K562 (cell line): ENCODE measurements at regions not wholly inside any gene's neighbourhood (a gene's known extent, or its start where the extent isn't known, plus 50 kb on each side); places are given as distances from the start of the nearest gene placed in this dataset.

Experiments used
- ATAC-seq: fragments of 200-7000 bp; cut with Tn5 transposase; 3 replicates; pipeline ENCODE4 v1.9.1; 2020; ENCODE audit warnings: moderate library complexity
- BruUV-seq: library from RNA; stranded (reverse); fragments of 400-500 nt; replicated peaks from 2 replicates; lab custom pipeline; 2021; lab: Mats Ljungman, UMichigan
- CTCF ChIA-PET: fragments of 300-600 bp; formaldehyde crosslinking; extraction: SDS; loops from one replicate; lab custom pipeline; 2021; ENCODE audit warnings: low intra/inter-chr PET ratio; lab: Yijun Ruan, JAX
- POLR2A ChIA-PET: fragments of 300-600, 350-650 bp; sonication (Branson Sonifier 250); formaldehyde crosslinking; extraction: SDS; loops from one replicate; lab custom pipeline; 2021; ENCODE audit warnings: antibody characterized with exemption, inconsistent platforms; lab: Yijun Ruan, JAX
- DNase-seq, 4 experiments: peaks; one replicate each; pipeline versions ENCODE4 v3.0.0 to v3.0.0-alpha.2; 2011 to 2018; ENCODE audit warnings: low spot score in 3 of 4, mixed read lengths in 3 of 4; ENCODE audit errors: extremely low read depth in 1 of 4
- FAIRE-seq: peaks from 2 replicates; lab custom pipeline; 2011; peaks lifted over from hg19 to GRCh38; lab: Jason Lieb, UNC
- H2AFZ ChIP-seq: 2 replicates; pipeline ENCODE4 v1.6.0; 2011; ENCODE audit warnings: low read depth, low read length, control low read depth, inconsistent platforms
- H3K27ac ChIP-seq: fragments of 200-600 bp; 3 replicates; pipeline ENCODE4 v1.8.0; 2011; ENCODE audit warnings: low read depth, mild to moderate bottlenecking, control low read depth, inconsistent platforms, low read length, moderate library complexity, mixed read lengths; ENCODE audit errors: extremely low read depth
- H3K27me3 ChIP-seq, 2 experiments: fragments of 300-600 bp in 1 of 2; 2 replicates in 1 of 2; 3 replicates in 1 of 2; pipeline versions ENCODE4 v1.6.0 to v1.8.0; 2011; ENCODE audit warnings: inconsistent platforms in 2 of 2, low read length in 2 of 2, mild to moderate bottlenecking in 1 of 2, mixed read lengths in 1 of 2, moderate library complexity in 1 of 2; ENCODE audit not compliant: control insufficient read depth in 2 of 2, insufficient read depth in 2 of 2
- H3K36me3 ChIP-seq: fragments of 300-600 bp; 3 replicates; pipeline ENCODE4 v1.8.0; 2011; ENCODE audit warnings: mild to moderate bottlenecking, low read length, inconsistent platforms; ENCODE audit not compliant: control insufficient read depth, insufficient read depth
- H3K4me1 ChIP-seq, 2 experiments: fragments of 200-600 bp in 1 of 2; replicated peaks in 1 of 2; 2 replicates in 1 of 2; 3 replicates in 1 of 2; pipeline versions ENCODE4 v1.5.1 to v1.8.0; 2011; ENCODE audit warnings: inconsistent platforms in 2 of 2, low read length in 2 of 2, mild to moderate bottlenecking in 1 of 2, mixed read lengths in 1 of 2, moderate library complexity in 1 of 2; ENCODE audit not compliant: control insufficient read depth in 2 of 2, insufficient read depth in 2 of 2
- H3K4me2 ChIP-seq: 2 replicates; pipeline ENCODE4 v1.6.1; 2011; ENCODE audit warnings: low read length, control low read depth, inconsistent platforms, mixed read lengths; ENCODE audit not compliant: insufficient read depth
- H3K4me3 ChIP-seq: fragments of 200-600 bp; sonication (generic), shearing (Covaris generic); 2 replicates; pipeline ENCODE4 v1.5.1; 2016; ENCODE audit warnings: control low read depth, inconsistent platforms
- H3K79me2 ChIP-seq: fragments of 200-600 bp; 3 replicates; pipeline ENCODE4 v1.8.0; 2011; ENCODE audit warnings: low read length, inconsistent platforms; ENCODE audit not compliant: control insufficient read depth, insufficient read depth
- H3K9ac ChIP-seq, 2 experiments: 2 replicates each; pipeline versions ENCODE4 v1.6.0 to v1.6.1; 2011; ENCODE audit warnings: low read depth in 2 of 2, low read length in 2 of 2, control low read depth in 1 of 2, inconsistent platforms in 1 of 2, mild to moderate bottlenecking in 1 of 2, mixed read lengths in 1 of 2; ENCODE audit not compliant: insufficient read depth in 1 of 2
- H3K9me1 ChIP-seq: one replicate; pipeline ENCODE4 v1.6.0; 2011; ENCODE audit warnings: inconsistent platforms, mild to moderate bottlenecking, low read length, moderate library complexity; ENCODE audit not compliant: control insufficient read depth, insufficient read depth
- H3K9me3 ChIP-seq: replicated peaks from 2 replicates; pipeline ENCODE4 v1.5.1; 2011; ENCODE audit warnings: low read depth, low read length, inconsistent platforms; ENCODE audit not compliant: control insufficient read depth, insufficient read depth
- H4K20me1 ChIP-seq: replicated peaks from 2 replicates; pipeline ENCODE4 v1.6.1; 2011; ENCODE audit warnings: low read length, inconsistent platforms, mixed read lengths; ENCODE audit not compliant: control insufficient read depth, insufficient read depth
- ARID1B ChIP-seq: fragments of 450-650 bp; IDR thresholded peaks from 2 replicates; pipeline ENCODE4 v1.6.1; 2016; ENCODE audit warnings: antibody characterized with exemption, mild to moderate bottlenecking, inconsistent platforms
- BACH1 ChIP-seq: fragments of 200-800 bp; sonication (Bioruptor generic); IDR thresholded peaks from 2 replicates; pipeline ENCODE4 v1.6.1; 2016; ENCODE audit warnings: missing genetic modification characterization, missing compliant biosample characterization
- C11orf30 ChIP-seq: fragments of 450-650 bp; IDR thresholded peaks from 2 replicates; pipeline ENCODE4 v1.6.1; 2016; ENCODE audit warnings: low read depth, mild to moderate bottlenecking
- ETV5 ChIP-seq: sonication (generic); formaldehyde crosslinking; IDR thresholded peaks from 2 replicates; pipeline ENCODE4 v1.4.0; 2020; ENCODE audit warnings: low read depth, mild to moderate bottlenecking, missing genetic modification reagents
- JUND ChIP-seq, 2 experiments: IDR thresholded peaks; 2 replicates in 1 of 2; 3 replicates in 1 of 2; pipeline ENCODE4 v1.6.1; 2011; ENCODE audit warnings: borderline replicate concordance in 2 of 2, low read depth in 2 of 2, low read length in 2 of 2, improper control_type of control experiment in 1 of 2, missing biosample characterization in 1 of 2, missing genetic modification characterization in 1 of 2, missing genetic modification reagents in 1 of 2
- KLF6 ChIP-seq: fragments of 250-450 bp; sonication (Bioruptor Pico); IDR thresholded peaks from 2 replicates; pipeline ENCODE4 v1.4.0; 2020; ENCODE audit warnings: mild to moderate bottlenecking, moderate library complexity, borderline replicate concordance
- MAFG ChIP-seq: fragments of 450-650 bp; conservative IDR thresholded peaks from 2 replicates; pipeline ENCODE4 v1.6.1; 2016; ENCODE audit warnings: missing genetic modification characterization, missing compliant biosample characterization
- MAFK ChIP-seq: IDR thresholded peaks from 2 replicates; pipeline ENCODE4 v1.6.1; 2011; ENCODE audit warnings: low read length, improper control_type of control experiment
- NFE2 ChIP-seq: IDR thresholded peaks from 2 replicates; pipeline ENCODE4 v1.6.1; 2014; ENCODE audit warnings: antibody characterized with exemption, low read depth
- NR2C1 ChIP-seq, 2 experiments: fragments of 450-650 bp; IDR thresholded peaks; 2 replicates each; pipeline ENCODE4 v1.6.1; 2017; ENCODE audit warnings: mild to moderate bottlenecking in 2 of 2, antibody characterized with exemption in 1 of 2, inconsistent platforms in 1 of 2, missing compliant biosample characterization in 1 of 2, missing genetic modification characterization in 1 of 2
- POLR2H ChIP-seq: IDR thresholded peaks from 2 replicates; pipeline ENCODE4 v1.6.1; 2016; ENCODE audit warnings: missing genetic modification characterization, low read depth, mild to moderate bottlenecking, control low read depth, missing compliant biosample characterization, moderate library complexity
- SMARCA4 ChIP-seq: fragments of 450-650 bp; IDR thresholded peaks from 2 replicates; pipeline ENCODE4 v1.6.1; 2016
- SMARCE1 ChIP-seq: fragments of 450-650 bp; IDR thresholded peaks from 2 replicates; pipeline ENCODE4 v1.7.1; 2016; ENCODE audit warnings: mild to moderate bottlenecking
- SOX6 ChIP-seq: fragments of 450-650 bp; IDR thresholded peaks from 2 replicates; pipeline ENCODE4 v1.6.1; 2014; ENCODE audit warnings: mild to moderate bottlenecking
- ZNF133 ChIP-seq: fragments of 250-450 bp; sonication (Bioruptor Pico); IDR thresholded peaks from 2 replicates; pipeline ENCODE4 v1.4.0; 2020; ENCODE audit warnings: mild to moderate bottlenecking
- ZNF175 ChIP-seq: fragments of 200-800 bp; sonication (Bioruptor generic); IDR thresholded peaks from 2 replicates; pipeline ENCODE4 v1.6.1; 2016; ENCODE audit warnings: low read depth, mild to moderate bottlenecking, missing genetic modification characterization, missing compliant biosample characterization
- ZNF436 ChIP-seq: fragments of 250-450, 450-650 bp; sonication (Bioruptor Pico); formaldehyde crosslinking; IDR thresholded peaks from 2 replicates; pipeline ENCODE4 v1.7.0; 2020; ENCODE audit warnings: mild to moderate bottlenecking
- WGBS: fragments of 100-300 bp; shearing (Covaris generic); methylation state at CpG from one replicate; pipeline ENCODE4 v1.1.6; 2016; ENCODE audit warnings: low coverage, mixed read lengths; ENCODE audit not compliant: insufficient coverage; ENCODE audit errors: missing lambda C conversion rate; 5-methylcytosine and 5-hydroxymethylcytosine counted together
- in situ Hi-C: fragments of 300-500 bp; cut with MboI; formaldehyde crosslinking; loops from 4 replicates; pipeline ENCODE4 v1.15.0; 2018; ENCODE audit warnings: inconsistent platforms, mixed read lengths
- intact Hi-C: fragments of 100-400 bp; cut with micrococcal nuclease; formaldehyde crosslinking; loops from 2 replicates; pipeline ENCODE4 v1.14.2; 2022
- TF ChIP-seq, protein P1 (sequence below), 2 experiments: fragments of 450-650 bp in 1 of 2; sonication (generic) in 1 of 2; formaldehyde crosslinking in 1 of 2; IDR thresholded peaks in 1 of 2; conservative IDR thresholded peaks in 1 of 2; 2 replicates each; pipeline versions ENCODE4 v1.6.1 to v1.8.1; 2016 to 2023; ENCODE audit warnings: mild to moderate bottlenecking in 2 of 2, moderate library complexity in 2 of 2, inconsistent platforms in 1 of 2, missing genetic modification reagents in 1 of 2
- TF ChIP-seq, protein P2 (sequence below): fragments of 200-800 bp; sonication (Bioruptor generic); IDR thresholded peaks from 2 replicates; pipeline ENCODE4 v1.6.1; 2017; ENCODE audit warnings: missing genetic modification characterization, missing compliant biosample characterization

DNA sequence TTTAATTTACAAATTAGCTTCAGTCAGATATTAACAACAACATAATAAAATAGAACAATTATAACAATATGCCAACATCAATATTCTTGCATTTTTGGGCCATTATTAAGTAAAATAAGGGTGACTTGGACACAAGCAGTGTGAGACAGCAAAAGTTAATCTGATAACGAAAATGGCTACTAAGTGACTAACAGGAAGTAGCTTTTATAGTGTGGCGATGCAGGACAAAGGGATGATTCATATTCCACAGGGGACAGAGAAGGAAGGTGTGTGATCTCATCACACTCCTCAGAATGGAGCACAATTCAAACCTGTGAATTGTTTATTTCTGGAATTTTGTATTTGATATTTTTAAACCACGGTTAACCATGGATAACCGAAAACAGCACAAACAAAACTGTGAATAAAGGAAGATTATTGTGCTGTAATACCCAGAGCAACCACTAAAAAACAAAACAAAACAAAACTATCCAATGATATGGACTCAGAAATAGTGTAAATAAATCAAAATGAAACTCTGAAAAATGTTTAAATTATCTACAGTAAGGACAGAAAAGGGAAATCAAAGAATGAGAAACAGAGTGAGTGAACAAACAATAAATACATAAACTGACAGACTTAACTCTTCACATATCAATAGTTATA lies 66.9 kb upstream of the TFEC start:
- in situ Hi-C loops (no loop called here), intact Hi-C loops (no loop called here)
- Histone ChIP-seq H3K27me3 (no peaks in the 10 kb centered on the region), H3K4me2 (no peak overlapping the region), H3K27ac (peak overlapping the region; percentile 48; the same call in 1 of the 3 replicates), H2AFZ (peak overlapping the region; percentile 32), H3K9me3 (no peaks in the 10 kb centered on the region), H4K20me1 (no peaks in the 10 kb centered on the region), H3K9me1 (no peaks in the 10 kb centered on the region), H3K4me1 (no peaks in the 10 kb centered on the region), H3K36me3 (no peaks in the 10 kb centered on the region), H3K9ac (no peak overlapping the region), H3K79me2 (no peaks in the 10 kb centered on the region), H3K4me3 (no peak overlapping the region)
- DNase-seq (peak; percentile 20 to 36 (median 26)), FAIRE-seq (peak; percentile 70), ATAC-seq (peak; percentile 89)
- 0% methylated on average over 4 of the region's 4 CpGs for WGBS
- ChIA-PET POLR2A (interaction anchor here (1.2 kb wide), 1 partner anchor 8 kb away, joined by 3 read pairs; no protein-coding TSS in a partner anchor), CTCF (no interaction called here)
- no TSS peak for BruUV-seq
- TF ChIP-seq SOX6 (peak; percentile 88), C11orf30 (peak; percentile 36; the same call in 1 of the 2 replicates), POLR2H (tag) (peak; percentile 66), KLF6 (CRISPR knock-in tag) (no peak), BACH1 (tag) (peak; percentile 66; the same call in 1 of the 2 replicates), NR2C1 (IDR thresholded peaks at IDR 0.05) (no peak), NR2C1 (tag; IDR thresholded peaks at IDR 0.05) (0 out of 2 replicates have a peak, but pooled peaks have one; percentile 27), NFE2 (peak; percentile 81), ZNF175 (CRISPR knock-in tag) (0 out of 2 replicates have a peak, but pooled peaks have one; percentile 8), ZNF436 (CRISPR knock-in tag) (no peak), ZNF133 (CRISPR knock-in tag) (no peak), SMARCA4 (peak; percentile 51; the same call in 1 of the 2 replicates), SMARCE1 (peak; percentile 44; the same call in 1 of the 2 replicates), MAFG (tag) (peak; percentile 77), ARID1B (peak; percentile 43), ETV5 (CRISPR knock-in tag) (0 out of 2 replicates have a peak, but pooled peaks have one; percentile 40), JUND (IDR thresholded peaks at IDR 0.05; ENCODE audit: borderline replicate concordance, low read depth, low read length) (peak; percentile 71), JUND (tag; IDR thresholded peaks at IDR 0.05; ENCODE audit: borderline replicate concordance, low read depth, low read length) (peak; percentile 86; the same call in 2 of the 3 replicates), MAFK (peak; percentile 17; the same call in 1 of the 2 replicates)
- TF ChIP-seq, protein P1, sequence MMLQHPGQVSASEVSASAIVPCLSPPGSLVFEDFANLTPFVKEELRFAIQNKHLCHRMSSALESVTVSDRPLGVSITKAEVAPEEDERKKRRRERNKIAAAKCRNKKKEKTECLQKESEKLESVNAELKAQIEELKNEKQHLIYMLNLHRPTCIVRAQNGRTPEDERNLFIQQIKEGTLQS (IDR thresholded peaks at IDR 0.05) = peak; percentile 52; the same call in 1 of the 2 replicates
- TF ChIP-seq, protein P1 (CRISPR knock-in tag; conservative IDR thresholded peaks at IDR 0.05) = 0 out of 2 replicates have a peak, but pooled peaks have one; percentile 32
- TF ChIP-seq, protein P2, sequence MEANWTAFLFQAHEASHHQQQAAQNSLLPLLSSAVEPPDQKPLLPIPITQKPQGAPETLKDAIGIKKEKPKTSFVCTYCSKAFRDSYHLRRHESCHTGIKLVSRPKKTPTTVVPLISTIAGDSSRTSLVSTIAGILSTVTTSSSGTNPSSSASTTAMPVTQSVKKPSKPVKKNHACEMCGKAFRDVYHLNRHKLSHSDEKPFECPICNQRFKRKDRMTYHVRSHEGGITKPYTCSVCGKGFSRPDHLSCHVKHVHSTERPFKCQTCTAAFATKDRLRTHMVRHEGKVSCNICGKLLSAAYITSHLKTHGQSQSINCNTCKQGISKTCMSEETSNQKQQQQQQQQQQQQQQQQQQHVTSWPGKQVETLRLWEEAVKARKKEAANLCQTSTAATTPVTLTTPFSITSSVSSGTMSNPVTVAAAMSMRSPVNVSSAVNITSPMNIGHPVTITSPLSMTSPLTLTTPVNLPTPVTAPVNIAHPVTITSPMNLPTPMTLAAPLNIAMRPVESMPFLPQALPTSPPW (CRISPR knock-in tag) = peak; percentile 33; the same call in 1 of the 2 replicates
